Fibroblast of lung (primary cell): ENCODE measurements at regions not wholly inside any gene's neighbourhood (a gene's known extent, or its start where the extent isn't known, plus 50 kb on each side); places are given as distances from the start of the nearest gene placed in this dataset.

ENCODE experiments used
- EZH2 ChIP-seq: IDR thresholded peaks from 2 replicates; pipeline ENCODE4 v1.5.1; 2012; ENCODE audit warnings: low read length, control low read depth, mild to moderate bottlenecking; ENCODE audit errors: missing control alignments
- TF ChIP-seq, protein P1 (sequence below), 2 donors: IDR thresholded peaks in 1 of 2; conservative IDR thresholded peaks in 1 of 2; 1 replicate in 1 of 2; 2 replicates in 1 of 2; pipeline ENCODE4 v1.5.1; 2011 to 2012; ENCODE audit warnings: low read length in 2 of 2, control low read depth in 1 of 2, inconsistent platforms in 1 of 2, low read depth in 1 of 2, mild to moderate bottlenecking in 1 of 2

DNA sequence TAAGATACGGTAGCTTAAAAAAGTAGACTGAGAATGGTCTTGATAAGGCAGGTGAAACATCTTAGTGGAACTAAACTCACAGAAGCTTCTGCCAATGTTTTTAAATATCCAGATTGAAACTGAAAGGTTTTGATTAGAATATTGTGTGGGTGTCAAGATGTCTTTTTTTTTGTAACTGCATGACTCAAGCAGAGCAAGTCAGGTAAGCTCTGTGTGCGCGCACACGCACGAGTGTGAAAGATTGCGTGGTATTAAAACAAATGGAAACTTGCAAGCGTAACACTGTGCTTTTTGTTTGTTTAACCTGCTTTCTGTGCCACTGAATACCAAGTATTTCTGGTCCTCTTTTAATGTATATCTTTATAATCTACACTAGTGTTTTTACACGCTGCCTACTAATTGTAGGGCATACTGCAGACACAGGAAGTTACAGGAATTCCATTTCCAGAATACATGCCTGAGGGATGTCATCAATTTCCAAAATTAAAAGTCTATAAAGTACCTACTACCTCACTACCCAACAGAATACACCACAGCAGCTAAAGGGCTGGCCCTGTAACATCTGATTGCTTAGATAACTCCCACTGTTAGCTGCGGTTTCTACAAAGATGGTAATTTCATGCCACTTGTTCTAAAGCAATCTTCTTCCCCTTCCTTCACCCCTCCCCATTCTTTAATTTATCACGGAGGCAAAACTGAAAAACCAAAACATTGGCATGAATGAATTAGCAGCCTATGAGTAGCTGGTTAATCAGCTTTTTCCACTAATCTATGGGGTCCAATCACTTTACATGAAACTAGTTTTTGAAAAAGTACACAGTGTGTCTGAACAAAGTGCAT is 472.8 kb downstream of the SHQ1 start:
- TF ChIP-seq, protein P1, sequence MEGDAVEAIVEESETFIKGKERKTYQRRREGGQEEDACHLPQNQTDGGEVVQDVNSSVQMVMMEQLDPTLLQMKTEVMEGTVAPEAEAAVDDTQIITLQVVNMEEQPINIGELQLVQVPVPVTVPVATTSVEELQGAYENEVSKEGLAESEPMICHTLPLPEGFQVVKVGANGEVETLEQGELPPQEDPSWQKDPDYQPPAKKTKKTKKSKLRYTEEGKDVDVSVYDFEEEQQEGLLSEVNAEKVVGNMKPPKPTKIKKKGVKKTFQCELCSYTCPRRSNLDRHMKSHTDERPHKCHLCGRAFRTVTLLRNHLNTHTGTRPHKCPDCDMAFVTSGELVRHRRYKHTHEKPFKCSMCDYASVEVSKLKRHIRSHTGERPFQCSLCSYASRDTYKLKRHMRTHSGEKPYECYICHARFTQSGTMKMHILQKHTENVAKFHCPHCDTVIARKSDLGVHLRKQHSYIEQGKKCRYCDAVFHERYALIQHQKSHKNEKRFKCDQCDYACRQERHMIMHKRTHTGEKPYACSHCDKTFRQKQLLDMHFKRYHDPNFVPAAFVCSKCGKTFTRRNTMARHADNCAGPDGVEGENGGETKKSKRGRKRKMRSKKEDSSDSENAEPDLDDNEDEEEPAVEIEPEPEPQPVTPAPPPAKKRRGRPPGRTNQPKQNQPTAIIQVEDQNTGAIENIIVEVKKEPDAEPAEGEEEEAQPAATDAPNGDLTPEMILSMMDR (conservative IDR thresholded peaks at IDR 0.05 in 1 of 2, IDR thresholded peaks at IDR 0.05 in 1 of 2; ENCODE audit: low read depth in 1 of 2, low read length in 2 of 2): no peak
- TF ChIP-seq EZH2: no peak
